CD4-positive, alpha-beta T cell treated with Interleukin-21 for 1 hour (primary cell): ENCODE measurements at regions not wholly inside any gene's neighbourhood (a gene's known extent, or its start where the extent isn't known, plus 50 kb on each side); places are given as distances from the start of the nearest gene placed in this dataset.

Experiments used
- DNase-seq: peaks from one replicate; pipeline ENCODE4 v3.0.0-alpha.2; 2020

DNA sequence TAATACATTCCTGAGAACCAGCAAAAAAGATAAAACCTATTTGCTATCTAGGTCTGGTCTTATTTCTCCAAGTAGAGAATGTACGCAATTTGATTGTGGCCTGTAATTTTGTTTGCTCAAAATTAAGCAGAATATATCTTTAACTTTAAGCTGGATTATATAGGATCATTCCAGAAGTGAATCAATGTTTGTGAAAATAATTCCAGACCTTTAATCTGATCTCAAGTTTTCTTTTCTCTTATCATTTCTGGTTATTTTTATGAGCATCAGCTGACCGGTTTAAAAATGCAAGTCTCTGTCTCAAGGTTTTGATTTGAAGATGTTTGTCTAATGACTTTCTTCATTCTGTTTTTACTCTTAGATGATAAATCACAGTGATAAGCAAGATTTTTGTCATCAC is 997.9 kb upstream of the FLRT2 start:
- no peak for DNase-seq

DNA sequence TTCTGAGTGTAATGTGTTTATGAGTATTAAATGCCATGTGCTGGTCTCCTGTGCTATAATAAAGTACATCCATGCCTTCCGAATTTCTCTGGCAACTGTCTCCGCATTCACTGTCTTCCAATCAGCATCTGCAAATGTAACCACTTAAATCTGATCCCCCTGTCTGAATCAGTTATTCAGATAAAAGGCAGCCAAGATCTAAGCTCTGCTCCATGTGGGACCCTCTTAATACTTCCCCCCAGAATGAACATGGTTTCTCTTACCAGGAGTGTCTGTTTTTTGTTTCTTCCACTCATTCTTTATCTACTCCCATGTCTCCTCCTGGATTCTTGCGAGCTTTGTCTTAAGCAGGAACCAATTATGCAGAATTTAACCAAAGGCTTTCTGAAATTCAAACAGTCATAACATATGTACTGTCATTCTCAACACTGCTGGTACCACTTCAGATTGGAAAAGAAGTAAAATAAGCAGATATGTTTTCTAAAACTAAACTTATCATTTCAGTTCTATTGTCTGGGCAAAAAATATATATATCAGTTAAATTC is 996.7 kb upstream of the FLRT2 start:
- DNase-seq = no peak

DNA sequence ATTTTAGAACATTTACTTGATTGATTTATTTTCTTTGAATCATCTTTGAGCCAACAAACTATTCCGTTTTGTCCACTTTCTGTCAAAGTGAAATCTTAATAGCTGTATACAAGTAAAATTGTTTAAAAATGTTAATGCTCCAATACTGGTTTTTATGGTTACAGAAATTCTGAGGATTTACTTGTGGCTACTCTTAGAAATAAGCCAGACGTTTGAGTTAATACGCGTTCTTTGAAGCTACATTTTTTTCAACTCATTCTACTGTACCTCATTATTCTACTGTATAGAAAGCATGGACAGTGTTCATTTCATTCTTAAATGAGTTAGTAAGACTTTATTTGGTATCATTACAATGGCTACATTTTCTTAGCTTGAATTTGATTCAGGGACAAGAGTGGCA is 996.2 kb upstream of the FLRT2 start:
- no peak for DNase-seq

DNA sequence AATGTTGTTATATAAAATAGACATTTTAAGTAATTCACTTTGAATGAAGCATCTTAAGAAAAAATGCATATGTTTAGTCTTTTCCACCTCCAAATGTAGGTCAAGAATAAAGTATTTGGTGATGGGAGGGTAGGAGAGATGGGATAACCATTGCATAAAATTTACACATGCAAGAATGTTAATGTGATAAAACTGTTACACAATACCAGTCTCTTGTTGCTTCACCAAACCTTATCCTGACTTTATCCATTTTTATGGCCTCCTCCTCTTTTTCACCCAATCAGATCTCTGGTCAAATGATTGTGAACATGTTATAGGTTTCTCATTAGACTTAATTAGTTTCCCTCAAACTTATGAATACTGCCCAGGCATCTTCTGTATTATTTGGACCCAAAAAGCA is 994.5 kb upstream of the FLRT2 start:
- no peak for DNase-seq

DNA sequence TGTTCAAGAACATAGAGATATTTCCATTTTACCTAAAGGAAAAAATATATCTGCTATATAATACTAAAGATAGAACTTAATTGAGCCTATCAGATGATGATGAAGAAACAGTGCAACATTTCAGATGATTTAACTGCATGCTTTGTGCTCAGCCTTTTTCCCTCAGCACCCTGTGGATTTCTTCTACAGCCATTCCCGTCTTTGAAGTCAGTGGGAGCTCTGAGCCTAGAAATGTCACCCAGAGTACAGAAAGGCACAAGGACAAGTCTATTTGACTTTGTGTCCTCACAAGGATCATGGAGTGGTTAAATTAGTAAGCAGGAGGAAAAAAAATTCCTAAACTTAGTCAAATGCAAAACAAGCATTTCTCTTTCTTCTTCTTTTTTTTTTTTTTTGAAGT is 994.0 kb upstream of the FLRT2 start:
- no peak for DNase-seq

DNA sequence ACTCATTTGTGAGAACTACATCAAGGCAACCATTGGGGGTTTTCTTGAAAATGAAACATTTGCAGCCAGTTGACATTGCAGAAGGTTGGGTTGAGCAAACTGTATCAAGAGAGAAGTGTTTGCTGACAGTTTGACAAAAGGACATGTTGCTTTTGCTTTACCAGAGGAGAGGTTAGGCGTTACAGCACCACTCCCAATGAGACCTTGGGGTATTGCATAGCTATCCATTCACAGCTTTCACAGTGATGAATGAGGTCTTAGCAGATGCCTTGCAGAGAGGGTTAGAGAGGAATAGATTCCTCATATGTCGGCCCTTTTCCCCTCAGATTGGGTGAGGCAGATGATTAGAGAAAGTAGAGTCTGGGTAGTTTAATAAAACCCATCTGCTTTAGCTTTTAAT is 988.9 kb upstream of the FLRT2 start:
- no peak for DNase-seq

DNA sequence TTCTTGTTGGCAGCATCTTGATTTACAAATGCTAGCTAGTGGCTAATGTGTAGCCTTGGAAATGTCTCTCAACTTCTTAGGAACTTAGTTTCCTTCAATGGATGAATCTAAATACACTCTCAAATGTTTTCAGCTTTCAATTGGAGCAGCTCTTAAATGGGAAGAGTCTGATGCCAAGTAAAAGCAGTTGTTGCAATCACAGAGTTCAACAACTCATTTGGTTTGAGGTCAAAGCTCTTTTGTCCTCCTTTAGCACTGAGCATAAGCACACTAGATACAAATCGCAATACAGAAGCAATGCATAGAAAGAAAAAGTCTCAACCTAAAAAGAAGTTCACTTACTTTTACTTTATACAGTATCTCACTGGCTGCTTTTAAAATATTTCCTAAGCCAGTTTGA is 986.1 kb upstream of the FLRT2 start:
- DNase-seq = no peak

DNA sequence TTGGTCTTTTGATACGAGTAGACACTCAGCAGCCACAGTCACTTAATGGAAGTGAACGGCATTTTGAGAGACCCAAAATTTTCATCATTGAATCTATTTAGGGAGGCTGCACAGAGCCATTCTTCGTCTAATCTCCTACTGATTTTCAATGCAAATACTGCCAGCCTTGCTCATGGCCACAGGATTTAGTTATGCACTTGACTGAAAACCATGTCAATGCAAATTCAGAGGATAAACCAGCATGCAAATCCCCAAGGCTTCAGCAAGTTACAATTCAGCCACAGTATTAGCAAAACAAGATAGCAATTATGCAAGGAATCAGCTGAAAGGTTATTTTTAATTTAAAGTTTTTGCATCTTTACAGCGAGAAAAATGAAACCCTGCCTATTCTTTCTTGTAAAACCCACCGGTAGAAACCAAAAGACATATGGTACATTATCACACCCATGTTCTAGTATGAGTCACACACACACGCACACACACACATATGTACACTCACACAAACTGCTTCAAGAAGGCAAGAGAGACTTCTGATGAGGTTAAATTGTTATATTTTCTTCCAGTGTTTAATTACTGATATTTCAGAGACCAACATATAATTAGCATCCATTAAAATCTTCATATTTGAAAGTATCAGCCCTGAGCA is 985.3 kb upstream of the FLRT2 start:
- DNase-seq = no peak

DNA sequence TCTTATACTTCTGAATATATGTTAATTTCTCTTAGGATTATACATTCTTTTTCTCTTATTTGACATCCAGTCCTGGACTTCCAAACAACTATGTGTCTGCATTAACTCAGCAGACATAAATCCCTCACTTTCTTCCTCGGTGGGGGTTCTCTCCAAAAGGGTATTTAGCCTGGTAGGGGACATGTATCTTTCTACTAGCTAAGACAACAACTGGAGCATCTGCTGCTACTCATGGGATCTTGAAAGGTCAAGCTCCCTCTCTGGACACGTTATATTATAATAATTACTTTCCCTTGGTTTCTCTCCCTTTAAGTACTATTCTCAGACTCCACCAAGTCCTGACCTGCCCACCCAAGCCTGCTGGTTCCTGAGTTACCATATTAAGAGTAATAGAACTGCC is 983.7 kb upstream of the FLRT2 start:
- no peak for DNase-seq

DNA sequence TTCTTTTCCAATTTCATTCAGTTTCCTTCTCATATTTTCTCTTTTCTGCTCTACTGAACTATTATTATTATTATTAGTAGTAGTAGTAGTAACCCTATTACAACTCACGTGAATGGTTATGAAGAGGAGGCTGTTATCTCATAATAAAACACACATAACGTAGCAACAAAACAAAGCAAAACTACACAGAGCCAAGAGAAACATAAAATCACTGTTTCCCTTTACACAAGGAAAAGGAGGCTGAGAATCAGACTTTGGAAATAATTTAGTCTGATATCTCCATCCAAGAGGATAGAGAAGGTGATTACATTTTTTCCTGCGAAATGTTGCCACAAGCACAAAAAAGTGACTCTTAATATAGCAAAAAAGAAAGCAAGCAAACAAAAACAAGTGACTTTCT is 975.8 kb upstream of the FLRT2 start:
- DNase-seq = no peak

DNA sequence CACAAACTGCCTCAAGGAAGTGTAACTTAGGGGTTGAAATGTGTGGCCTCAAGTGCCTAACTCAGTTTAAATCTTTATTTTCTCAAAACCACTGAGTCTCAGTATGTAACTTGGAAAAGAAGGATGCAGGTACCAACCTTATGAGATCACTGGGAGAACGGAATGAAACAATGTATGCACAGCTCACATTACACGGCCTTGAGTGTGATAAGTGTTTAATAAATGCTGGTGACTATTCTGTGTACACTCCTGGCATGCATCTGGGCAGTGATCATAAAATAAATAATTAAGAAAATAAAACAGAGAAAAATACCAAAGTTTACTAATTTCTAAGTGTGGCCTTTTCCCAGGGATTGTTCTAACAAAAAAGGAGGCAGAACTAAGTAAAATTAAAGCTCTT is 974.5 kb upstream of the FLRT2 start:
- no peak for DNase-seq

DNA sequence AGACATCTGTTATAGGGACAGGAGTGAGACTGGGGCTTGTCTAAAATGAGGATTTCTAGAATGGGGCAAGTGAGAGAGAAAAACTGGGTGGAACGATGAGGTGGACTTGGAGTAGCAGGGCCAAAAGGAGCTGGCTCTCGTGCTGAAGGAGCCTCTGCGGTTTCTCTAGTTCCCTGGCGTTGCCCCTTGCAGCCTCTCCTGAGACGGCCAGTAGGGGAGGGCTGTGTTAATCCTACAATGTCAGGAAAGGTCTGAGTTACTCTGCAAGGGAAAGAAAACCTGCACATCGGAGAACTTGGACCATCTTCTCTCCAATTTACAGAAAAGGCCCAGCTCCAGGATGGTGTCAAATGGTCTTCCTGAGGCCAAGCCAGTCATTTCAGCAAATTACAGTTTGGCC is 963.8 kb upstream of the FLRT2 start:
- no peak for DNase-seq

DNA sequence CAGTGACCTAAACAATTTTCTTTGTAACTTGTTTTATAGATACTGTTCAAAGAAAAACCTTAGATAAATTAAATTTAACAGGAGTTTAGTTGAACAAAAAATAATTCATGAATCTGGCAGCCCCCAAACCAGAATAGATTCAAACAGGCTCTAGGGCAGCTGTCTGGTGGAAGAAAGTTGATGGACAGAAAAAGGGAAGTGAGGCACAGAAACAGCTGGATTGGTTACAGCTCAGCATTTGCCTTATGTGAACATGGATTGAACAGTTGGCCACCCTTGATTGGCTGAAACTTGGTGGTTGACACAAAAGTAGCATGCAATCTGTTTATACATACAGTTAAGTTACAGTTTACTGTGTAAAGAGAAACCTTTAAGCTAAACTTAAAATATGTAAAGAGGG is 954.3 kb upstream of the FLRT2 start:
- no peak for DNase-seq

DNA sequence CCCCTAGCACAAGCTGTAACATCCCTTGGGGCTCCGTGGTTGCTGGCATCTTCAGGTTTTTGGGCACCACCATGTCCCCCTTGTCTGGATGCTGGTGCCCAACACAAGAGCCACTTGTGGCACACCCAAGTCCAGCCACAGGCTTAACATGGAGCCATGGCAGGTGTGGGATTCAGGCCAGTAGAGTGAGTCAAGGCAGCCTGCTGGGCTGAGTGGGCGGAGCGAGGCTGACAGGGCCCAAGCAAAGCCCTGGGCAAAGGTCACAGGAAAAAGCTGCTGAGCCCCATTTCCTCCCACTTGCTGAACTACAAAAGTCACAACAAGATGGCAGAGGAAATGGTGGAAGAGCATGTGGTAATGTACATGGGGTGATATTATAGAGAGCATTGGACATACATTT is 950.7 kb upstream of the FLRT2 start:
- DNase-seq = no peak

DNA sequence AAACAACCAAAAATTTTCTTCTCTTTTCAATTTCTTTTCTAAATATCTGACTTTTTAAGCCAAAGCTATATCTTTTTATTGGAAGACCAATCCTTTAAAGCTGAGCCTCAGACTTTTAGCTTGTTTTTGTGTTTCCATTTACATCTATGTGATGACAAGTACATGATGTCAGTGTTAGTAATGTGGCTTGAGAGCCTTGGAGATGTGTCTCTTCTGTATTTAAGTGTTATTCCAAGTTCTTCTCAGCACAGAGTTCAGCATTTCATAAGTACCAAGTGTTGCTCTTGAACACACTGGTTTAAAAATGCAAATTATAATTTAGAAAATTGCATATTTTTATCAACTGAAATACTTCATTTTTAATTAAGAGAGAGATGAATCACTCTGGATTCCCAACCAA is 948.9 kb upstream of the FLRT2 start:
- DNase-seq = no peak

DNA sequence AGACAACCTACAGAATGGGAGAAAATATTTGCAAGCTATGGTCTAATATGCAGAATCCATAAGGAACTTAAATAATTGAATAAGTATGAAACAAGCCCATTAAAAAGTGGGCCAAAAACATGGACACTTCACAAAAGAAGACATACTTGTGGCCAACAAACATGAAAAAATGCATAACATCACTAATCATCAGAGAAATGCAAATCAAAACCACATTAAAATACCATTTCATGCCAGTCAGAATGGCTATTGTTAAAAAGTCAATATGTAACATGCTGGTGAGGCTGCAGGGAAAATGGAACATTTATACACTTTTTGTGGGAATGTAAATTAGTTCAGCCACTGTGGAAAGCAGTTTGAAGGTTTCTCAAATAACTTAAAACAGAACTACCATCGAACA is 945.4 kb upstream of the FLRT2 start:
- no peak for DNase-seq

DNA sequence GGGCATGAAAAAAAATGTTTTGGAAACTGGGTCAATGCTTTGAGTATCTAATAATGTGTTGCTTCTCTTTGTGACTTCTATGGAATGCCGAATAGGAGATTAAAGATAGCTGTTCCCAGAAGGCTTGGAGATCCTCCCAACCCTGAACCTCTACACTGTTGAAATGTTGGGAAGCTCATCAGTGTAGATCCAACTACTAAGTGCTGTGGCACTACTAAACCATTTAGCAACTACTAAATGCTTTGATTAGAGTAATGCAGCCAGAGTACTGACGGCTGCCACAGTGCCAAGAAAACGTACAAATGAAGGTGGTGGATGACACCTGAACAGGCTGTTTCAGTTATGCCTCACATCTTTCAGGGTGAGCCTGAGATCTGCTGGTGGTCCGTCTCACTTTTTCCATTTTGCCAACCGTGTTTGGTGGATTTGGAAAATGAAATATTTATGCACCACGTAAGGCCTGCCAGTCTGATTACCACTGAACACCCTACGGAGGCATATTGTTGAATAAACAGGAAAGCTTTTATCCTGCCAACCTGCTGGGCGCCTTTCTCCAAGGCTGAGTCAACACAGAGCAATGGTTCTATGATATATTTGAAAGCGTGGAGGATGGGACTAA is 938.0 kb upstream of the FLRT2 start:
- DNase-seq = no peak

DNA sequence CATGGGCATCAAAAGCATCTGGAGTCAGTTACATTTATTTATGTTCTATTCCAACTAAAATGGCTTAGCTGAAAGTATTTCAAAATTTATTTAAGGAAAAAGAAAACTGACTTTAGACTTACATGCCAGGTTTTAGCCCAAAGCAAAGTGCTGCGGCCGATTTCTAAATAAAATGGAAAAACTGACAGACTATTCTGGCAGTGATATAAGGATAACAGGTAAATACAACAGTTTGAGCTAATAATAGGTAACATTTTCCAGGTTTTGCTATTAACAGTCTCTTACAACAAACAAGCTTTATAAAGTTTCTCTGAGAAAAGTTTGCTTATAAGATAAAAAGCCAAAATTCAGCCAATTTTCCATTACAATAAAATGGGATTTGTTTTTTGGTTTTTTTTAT is 937.2 kb upstream of the FLRT2 start:
- DNase-seq = no peak

DNA sequence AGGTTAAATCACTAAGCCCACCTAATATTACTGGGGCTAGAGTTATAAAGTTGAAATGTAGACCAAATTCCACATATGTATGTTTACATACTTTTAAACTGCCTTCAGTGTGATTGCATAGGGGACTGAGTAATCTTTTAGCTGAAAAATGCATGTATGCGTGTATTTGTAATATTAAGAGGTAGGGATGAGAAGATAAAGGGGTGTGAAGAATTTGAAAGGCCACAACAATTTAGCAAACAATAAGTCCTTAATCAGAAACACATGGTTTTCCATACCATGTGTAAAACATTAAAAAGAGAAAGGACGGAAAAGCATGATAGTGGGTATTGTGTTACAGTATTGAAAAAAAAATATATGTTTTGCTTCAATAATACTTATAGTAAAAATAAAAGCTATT is 919.9 kb upstream of the FLRT2 start:
- DNase-seq = no peak

DNA sequence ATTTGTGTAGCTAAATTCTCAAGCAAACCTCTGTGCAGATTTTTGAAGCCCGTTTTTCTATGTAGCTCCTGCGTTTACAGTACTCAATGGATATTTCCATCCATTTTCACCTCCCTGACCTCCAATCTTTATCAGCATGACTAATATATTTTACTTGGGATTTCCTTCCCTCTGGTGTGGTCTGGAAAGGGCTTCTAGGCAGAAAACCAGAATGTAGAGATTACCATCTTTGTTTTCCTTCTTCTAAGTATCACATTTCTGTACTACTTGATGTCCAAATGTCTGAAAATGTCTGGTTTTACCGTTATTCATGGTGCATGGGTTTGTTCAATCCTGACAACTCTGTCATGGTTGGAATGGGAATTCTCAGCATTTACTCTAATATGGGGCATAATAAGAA is 907.6 kb upstream of the FLRT2 start:
- DNase-seq = no peak

DNA sequence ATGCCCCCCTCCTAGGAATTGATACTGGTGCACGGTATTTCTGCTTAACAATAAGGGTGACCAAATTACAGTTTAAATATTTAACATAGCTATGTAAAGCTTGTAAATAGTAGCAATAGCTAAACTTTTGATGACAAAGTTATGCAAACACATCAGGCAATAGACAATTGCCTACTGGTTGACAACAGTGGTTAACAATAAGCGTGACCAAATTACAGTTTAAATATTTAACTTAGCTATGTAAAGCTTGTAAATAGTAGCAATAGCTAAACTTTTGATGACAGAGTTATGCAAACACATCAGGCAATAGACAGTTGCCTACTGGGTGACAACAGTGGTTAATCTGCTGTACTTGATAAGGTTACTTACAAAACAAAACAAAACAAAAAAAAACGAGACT is 886.5 kb upstream of the FLRT2 start:
- DNase-seq = no peak

DNA sequence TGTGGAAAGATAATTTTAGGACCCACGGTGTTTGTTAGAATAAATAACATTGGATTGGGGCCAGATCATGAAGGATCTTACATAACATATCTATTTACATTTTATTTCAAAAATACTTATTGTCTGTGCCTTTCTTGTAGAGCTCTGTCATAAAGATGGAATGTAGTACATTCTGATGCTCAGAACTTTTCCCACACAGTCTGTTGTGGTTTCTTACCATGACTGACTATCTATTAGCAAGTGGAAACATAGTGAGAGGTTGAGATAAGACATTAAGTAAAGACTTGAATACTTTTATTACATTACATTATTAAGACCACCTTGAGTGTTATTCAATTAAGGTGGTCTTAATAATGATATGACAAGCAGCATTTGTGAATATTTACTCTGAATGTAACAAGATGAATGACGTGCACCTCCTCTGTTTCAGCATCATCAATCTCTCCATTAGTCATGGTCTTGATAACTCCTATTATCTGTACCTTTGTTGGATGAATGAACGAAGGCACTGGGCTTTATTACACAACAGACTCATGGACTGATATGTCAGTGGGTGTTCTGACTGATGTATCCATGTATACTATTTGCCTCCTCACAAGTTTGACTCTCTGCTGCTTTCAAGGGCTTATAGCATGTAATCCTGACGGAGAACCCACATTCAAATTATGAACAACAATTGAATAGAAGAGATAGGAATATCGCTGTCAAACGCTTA is 883.0 kb upstream of the FLRT2 start:
- no peak for DNase-seq

DNA sequence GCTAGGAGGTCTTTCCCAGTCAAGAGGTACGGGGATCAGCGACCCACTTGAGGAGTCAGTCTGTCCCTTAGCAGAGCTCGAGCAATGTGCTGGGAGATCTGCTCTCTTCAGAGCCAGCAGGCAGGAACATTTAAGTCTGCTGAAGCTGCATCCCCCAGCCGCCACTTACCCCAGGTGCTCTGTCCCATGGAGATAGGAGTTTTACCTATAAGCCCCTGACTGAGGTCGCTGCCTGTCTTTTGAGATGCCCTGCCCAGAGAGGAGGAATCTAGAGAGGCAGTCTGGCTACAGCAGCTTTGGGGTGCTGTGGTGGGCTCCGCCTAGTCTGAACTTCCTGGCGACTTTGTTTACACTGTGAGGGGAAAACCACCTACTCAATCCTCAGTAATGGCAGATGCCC is 874.9 kb upstream of the FLRT2 start:
- no peak for DNase-seq

DNA sequence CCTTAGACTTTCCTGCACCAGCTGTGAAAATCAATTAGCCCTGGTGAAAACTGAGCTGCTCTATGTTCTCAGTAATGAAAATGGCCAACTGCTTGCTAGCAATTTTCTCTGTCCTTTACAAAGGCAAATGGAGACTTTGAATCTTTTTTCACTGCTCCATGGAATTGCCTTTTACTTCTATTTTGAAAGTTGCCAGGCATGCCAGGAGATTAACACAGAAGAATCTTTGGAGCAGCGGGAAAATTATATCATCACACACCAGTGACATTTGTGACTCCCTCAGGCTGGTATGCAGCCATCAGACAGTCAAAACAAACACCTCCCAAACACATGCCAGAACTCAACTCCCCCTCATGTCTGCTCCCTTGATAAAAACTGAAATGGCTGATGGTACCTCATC is 872.0 kb upstream of the FLRT2 start:
- DNase-seq = no peak

DNA sequence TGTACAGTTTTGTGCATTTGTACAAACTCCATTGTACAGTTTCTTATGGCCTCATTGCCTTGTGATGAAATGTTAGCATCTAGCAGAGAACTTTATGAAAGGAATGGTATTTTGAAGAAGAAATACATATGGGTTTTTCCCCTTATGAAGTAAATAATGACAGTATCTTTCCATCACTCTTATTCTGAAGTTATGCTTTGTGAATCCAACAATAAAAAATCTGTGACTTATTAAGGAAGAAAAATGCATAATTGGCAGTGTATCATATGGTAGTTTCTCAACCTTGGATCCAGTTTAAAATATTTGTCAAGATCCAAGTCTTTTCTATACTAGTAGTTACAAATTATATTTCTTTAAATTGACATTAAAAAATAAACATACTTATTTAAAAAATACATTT is 859.1 kb upstream of the FLRT2 start:
- no peak for DNase-seq
